ENCODE measurements at regions not wholly inside any gene's neighbourhood (a gene's known extent, or its start where the extent isn't known, plus 50 kb on each side); places are given as distances from the start of the nearest gene placed in this dataset.

DNA sequence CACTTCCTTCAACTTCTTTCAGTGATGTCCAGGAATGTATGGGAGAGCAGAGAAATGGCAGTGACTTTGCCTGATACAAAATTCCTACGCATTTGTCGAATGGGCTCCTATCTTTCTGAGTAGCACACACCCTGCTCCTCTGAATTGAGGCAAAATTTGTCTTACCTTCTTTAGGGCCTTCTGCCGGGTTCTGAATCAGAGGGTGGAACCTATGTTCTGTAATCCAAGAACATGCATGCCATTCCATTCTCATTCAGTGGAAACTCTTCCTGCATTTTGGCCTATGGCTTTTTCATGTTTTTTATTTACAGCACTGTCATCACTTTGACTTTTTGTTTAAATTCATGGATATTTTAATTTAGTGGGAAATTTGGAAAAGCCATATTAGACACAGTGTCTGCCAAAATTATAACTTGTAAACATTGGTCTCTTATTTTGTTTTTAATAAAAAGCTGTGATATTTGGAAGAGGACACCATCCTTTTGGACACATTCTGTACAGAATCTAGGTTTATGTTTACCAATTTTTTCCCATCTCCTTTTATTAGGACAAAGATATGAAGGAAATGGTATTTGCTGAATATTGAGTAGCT lies 402.2 kb upstream of the FAR2 start:
- no peak for DNase-seq (ENCODE audit: low spot score)
- H3K4me3 ChIP-seq (ENCODE audit: low read depth, low read length, poor library complexity, severe bottlenecking) = no peak overlapping the region
- H3K36me3 ChIP-seq (ENCODE audit: insufficient read depth, low read length, poor library complexity, severe bottlenecking) = no peaks in the 10 kb centered on the region
- H3K27ac ChIP-seq (ENCODE audit: low read depth, low read length, poor library complexity, severe bottlenecking) = no peak overlapping the region
- no peaks in the 10 kb centered on the region for H3K27me3 ChIP-seq (replicated peaks; ENCODE audit: insufficient read depth, low read depth, low read length, poor library complexity)
- no TSS peak for BruUV-seq (replicated peaks)
- ChIA-PET CTCF (no interaction called here), POLR2A (ENCODE audit: low non-redundant PET) (no interaction called here)
- intact Hi-C loops (cut with micrococcal nuclease; ENCODE audit: unreplicated experiment) = no loop called here
- H3K9me3 ChIP-seq (ENCODE audit: low read depth, low read length, poor library complexity, severe bottlenecking) = no peaks in the 10 kb centered on the region
- TF ChIP-seq EZH2 (IDR thresholded peaks at IDR 0.05; ENCODE audit: borderline replicate concordance, low read depth, low read length, poor library complexity, severe bottlenecking) = no peak
- TF ChIP-seq, protein P1, sequence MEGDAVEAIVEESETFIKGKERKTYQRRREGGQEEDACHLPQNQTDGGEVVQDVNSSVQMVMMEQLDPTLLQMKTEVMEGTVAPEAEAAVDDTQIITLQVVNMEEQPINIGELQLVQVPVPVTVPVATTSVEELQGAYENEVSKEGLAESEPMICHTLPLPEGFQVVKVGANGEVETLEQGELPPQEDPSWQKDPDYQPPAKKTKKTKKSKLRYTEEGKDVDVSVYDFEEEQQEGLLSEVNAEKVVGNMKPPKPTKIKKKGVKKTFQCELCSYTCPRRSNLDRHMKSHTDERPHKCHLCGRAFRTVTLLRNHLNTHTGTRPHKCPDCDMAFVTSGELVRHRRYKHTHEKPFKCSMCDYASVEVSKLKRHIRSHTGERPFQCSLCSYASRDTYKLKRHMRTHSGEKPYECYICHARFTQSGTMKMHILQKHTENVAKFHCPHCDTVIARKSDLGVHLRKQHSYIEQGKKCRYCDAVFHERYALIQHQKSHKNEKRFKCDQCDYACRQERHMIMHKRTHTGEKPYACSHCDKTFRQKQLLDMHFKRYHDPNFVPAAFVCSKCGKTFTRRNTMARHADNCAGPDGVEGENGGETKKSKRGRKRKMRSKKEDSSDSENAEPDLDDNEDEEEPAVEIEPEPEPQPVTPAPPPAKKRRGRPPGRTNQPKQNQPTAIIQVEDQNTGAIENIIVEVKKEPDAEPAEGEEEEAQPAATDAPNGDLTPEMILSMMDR (conservative IDR thresholded peaks at IDR 0.05; ENCODE audit: low read depth, low read length) = no peak
- H3K4me1 ChIP-seq (ENCODE audit: insufficient read depth, low read length, poor library complexity, severe bottlenecking) = no peaks in the 10 kb centered on the region

DNA sequence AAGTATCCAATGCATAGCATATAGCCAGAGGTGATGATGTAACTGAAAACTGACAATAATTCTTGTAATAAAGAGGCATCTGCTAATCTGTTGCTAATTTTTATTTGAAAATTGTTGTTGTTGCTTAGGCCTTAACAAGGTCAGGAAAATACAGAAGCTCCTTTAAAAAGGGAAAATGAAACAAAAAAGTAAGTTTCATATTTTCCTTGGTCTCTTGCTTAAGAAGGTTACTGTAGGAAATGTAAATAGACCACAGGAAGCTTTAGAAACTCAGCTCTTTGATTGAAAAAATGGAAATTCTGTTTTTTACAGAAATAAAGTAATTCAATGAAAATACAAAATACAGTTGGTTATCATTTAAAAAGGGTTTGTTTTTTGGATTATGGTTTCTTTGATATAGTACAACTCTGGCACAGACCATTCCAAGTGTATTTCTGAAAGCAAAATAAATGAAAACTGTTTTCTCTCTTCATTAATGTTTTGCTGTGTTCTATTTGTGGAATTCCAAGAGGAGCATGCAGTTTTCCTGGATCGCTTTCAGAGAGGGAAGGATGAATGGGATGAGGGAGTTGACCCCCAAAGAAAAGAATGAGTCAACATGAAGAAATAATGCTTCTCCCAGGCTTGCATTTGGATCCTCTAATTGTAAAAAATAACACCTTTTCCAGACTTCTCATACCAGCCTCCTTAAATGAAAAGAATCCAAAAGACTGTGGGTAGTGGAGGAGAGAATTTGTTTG lies 398.0 kb upstream of the FAR2 start:
- intact Hi-C loops (cut with micrococcal nuclease; ENCODE audit: unreplicated experiment) = no loop called here
- Histone ChIP-seq H3K4me3 (ENCODE audit: low read depth, low read length, poor library complexity, severe bottlenecking) (no peak overlapping the region), H3K27me3 (replicated peaks; ENCODE audit: insufficient read depth, low read depth, low read length, poor library complexity) (no peaks in the 10 kb centered on the region), H3K36me3 (ENCODE audit: insufficient read depth, low read length, poor library complexity, severe bottlenecking) (no peaks in the 10 kb centered on the region), H3K9me3 (ENCODE audit: low read depth, low read length, poor library complexity, severe bottlenecking) (no peaks in the 10 kb centered on the region), H3K27ac (ENCODE audit: low read depth, low read length, poor library complexity, severe bottlenecking) (no peak overlapping the region), H3K4me1 (ENCODE audit: insufficient read depth, low read length, poor library complexity, severe bottlenecking) (no peaks in the 10 kb centered on the region)
- POLR2A ChIA-PET (ENCODE audit: low non-redundant PET) = no interaction called here
- BruUV-seq (replicated peaks) = no TSS peak
- TF ChIP-seq EZH2 (IDR thresholded peaks at IDR 0.05; ENCODE audit: borderline replicate concordance, low read depth, low read length, poor library complexity, severe bottlenecking) = no peak
- TF ChIP-seq, protein P1 (conservative IDR thresholded peaks at IDR 0.05; ENCODE audit: low read depth, low read length) = no peak
- CTCF ChIA-PET = no interaction called here
- DNase-seq (ENCODE audit: low spot score) = no peak

DNA sequence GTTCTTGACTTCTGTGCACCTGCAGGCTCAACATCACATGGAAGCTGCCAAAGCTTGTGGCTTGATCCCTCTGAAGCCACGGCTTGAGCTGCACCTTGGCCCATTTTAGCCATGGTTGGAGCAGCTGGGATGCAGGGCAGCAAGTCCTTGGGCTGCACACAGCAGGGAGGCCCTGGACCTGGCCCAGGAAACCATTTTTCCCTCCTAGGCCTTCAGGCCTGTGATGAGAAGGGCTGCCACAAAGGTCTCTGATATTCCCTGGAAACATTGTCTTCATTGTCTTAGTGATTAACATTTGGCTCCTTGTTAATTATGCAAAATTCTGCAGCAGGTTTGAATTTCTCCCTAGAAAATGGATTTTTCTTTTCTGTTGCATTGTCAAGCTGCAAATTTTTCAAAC lies 394.1 kb upstream of the FAR2 start:
- CTCF ChIA-PET = no interaction called here
- BruUV-seq (replicated peaks) = no TSS peak
- no peaks in the 10 kb centered on the region for H3K36me3 ChIP-seq (ENCODE audit: insufficient read depth, low read length, poor library complexity, severe bottlenecking)
- no peaks in the 10 kb centered on the region for H3K4me1 ChIP-seq (ENCODE audit: insufficient read depth, low read length, poor library complexity, severe bottlenecking)
- no peak overlapping the region for H3K4me3 ChIP-seq (ENCODE audit: low read depth, low read length, poor library complexity, severe bottlenecking)
- intact Hi-C loops (cut with micrococcal nuclease; ENCODE audit: unreplicated experiment) = no loop called here
- no peak for DNase-seq (ENCODE audit: low spot score)
- H3K27me3 ChIP-seq (replicated peaks; ENCODE audit: insufficient read depth, low read depth, low read length, poor library complexity) = no peaks in the 10 kb centered on the region
- no peak overlapping the region for H3K27ac ChIP-seq (ENCODE audit: low read depth, low read length, poor library complexity, severe bottlenecking)
- H3K9me3 ChIP-seq (ENCODE audit: low read depth, low read length, poor library complexity, severe bottlenecking) = no peaks in the 10 kb centered on the region
- POLR2A ChIA-PET (ENCODE audit: low non-redundant PET) = no interaction called here
- TF ChIP-seq EZH2 (IDR thresholded peaks at IDR 0.05; ENCODE audit: borderline replicate concordance, low read depth, low read length, poor library complexity, severe bottlenecking) = no peak
- TF ChIP-seq, protein P1 (conservative IDR thresholded peaks at IDR 0.05; ENCODE audit: low read depth, low read length) = no peak
